DMS153 treated with DMSO at 0.1 percent for 48 hours (cell line): ENCODE measurements at regions not wholly inside any gene's neighbourhood (a gene's known extent, or its start where the extent isn't known, plus 50 kb on each side); places are given as distances from the start of the nearest gene placed in this dataset.
"Not testable (repeated sequence)": the region's sequence is repeated elsewhere in the genome, so short reads cannot be mapped to it uniquely, and the experiment has no call there.

Source experiments
- DNase-seq: peaks from one replicate; lab custom pipeline; 2025; ENCODE audit not compliant: unreplicated experiment; lab: John Stamatoyannopoulos, UW

- DNase-seq = peak; percentile 26
Measured at GRCh38 chr6:120378582-120379220, 955.6 kb downstream of the TBC1D32 start.

DNA sequence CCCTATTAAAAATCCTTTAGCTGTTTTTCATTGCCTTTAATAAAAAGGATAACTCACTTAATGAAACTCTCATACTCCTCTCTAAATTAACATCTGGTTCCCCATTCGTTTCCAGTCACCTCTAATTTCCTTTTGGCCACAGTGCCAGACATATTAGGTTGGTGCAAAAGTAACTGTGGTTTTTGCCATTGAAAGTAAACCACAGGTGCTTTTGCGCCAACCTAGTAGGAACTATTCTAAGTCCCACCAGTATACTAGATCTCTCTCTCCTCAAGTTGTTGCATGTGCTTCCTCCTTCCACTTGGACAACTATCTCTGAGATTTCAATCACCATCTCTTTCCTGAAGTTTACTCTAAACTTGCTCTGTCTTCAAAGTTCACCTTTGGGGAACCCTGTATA, 961.1 kb downstream of the TBC1D32 start:
- no peak for DNase-seq

GRCh38 chr6:120363429-120363828, 970.9 kb downstream of the TBC1D32 start:
- no peak for DNase-seq

- not testable (repeated sequence) for DNase-seq
Measured at GRCh38 chr6:120358535-120358934, 975.7 kb downstream of the TBC1D32 start.

- no peak for DNase-seq
Measured at GRCh38 chr6:120357447-120357846, 976.8 kb downstream of the TBC1D32 start.

- no peak for DNase-seq
Measured at GRCh38 chr6:120355822-120356221, 978.5 kb downstream of the TBC1D32 start.

GRCh38 chr6:120354452-120355098, 979.7 kb downstream of the TBC1D32 start:
- DNase-seq = no peak

GRCh38 chr6:120352491-120352890, 981.8 kb downstream of the TBC1D32 start:
- no peak for DNase-seq

DNA sequence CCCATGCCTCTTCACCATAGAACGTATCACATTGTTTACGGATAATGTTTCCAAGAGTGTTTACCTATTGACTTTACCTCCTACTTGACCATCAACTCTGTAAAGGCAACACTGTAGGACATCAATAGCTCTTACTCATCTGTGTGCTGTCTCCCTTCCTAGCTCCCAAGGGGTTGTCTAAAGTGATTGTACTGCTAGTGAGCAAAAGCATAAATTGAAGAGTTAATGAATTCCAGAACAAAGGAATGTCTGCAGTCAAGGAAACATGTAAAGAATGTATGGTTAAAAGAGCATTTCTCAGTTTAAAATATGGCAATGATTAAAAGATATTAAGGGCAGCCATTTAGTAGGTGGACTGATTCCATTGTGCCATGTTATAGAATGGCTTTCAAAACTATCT, 985.4 kb downstream of the TBC1D32 start:
- DNase-seq = no peak

DNA sequence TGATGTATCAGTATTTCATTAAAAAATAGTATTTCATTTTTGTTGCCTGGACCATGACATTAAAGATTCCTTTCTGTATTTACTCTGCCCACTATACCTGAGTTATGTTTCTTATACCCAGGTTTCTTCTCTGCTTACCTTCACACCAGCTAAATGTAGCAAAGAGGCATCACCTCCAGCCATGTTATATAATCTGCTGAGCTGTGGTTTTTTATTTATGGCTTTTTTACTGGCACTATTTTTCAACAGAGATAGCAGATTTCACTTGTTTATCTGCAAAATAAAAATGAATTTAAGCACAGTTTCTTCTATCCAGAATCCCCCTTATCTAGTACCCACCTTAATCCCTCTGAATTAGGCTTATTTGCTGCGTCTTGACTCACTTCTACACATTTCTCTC, 979.0 kb upstream of the MAN1A1 start:
- no peak for DNase-seq

GRCh38 chr6:120320481-120321162, 971.1 kb upstream of the MAN1A1 start:
- no peak for DNase-seq

DNA sequence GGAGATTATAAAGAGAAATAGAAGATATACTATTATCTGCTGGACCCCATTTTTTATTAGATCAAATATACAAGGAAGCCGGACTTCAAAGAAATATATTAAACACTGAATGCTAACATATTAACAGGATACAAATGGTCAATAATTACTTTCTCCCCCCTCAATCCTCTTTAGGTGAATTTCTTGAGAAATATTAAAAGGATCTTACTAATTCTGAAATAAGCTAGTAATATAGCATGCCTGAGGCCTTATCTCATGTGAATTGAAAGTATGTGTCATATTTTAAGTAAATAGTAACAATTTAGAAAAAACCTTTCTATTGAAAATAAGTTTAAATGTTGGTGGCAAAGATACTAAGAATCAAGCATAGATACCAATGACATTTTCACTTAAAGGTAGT, 954.7 kb upstream of the MAN1A1 start:
- DNase-seq = no peak

- DNase-seq = no peak
Measured at GRCh38 chr6:120303527-120303926, 954.0 kb upstream of the MAN1A1 start.

- DNase-seq = no peak
Measured at GRCh38 chr6:120302041-120302440, 952.5 kb upstream of the MAN1A1 start.

GRCh38 chr6:120290964-120291363, 941.4 kb upstream of the MAN1A1 start:
- no peak for DNase-seq

DNA sequence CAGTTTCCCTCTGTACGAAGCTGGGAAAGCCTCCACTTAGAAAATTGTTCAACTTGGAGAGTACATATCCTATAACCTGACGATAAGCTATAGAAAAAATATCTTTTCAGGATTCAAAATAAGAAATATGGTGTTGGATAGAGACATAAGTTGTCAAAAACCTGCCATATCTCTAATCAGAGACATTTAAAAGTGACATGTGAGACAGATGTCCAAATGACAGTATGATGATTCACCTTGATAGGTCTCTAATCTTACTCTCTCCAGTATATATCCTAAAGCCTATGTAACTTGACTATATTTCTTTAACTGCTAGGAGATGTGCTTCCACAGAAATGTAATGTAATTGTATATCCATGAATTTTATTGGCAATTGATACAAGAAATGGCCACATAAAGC, 932.4 kb upstream of the MAN1A1 start:
- DNase-seq = no peak

DNA sequence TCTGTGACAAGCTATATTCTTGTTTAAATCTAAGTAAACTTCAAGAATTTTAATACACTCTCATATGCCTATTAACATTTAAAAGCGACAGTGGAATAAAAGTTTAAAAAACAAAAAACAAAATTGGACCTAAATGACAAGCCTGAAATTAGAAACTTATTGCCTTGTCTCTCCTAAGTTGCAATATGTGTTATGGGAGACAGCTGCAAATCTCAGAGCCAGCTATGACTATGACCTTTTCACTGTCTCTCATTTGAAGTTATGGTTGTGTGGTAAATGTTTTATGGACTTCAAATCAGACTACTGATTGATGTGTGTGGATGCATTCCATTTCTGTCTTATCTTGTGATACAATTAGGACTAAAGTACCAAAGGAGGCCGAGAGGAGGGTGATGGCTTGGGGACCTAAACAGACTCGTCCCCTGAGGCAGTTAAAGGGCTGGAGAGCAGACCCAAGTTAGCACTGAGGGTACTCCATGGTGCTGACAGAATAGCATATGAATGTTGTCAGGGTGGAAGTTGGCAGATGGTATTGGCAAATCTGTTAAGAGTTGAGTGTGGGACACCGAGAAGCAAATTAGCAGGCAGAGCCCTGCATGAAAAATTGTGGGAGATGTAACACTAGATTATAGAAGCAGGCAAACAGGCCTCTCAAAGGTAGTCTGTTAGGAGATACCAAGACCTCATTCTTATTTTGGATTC, 930.1 kb upstream of the MAN1A1 start:
- no peak for DNase-seq

DNA sequence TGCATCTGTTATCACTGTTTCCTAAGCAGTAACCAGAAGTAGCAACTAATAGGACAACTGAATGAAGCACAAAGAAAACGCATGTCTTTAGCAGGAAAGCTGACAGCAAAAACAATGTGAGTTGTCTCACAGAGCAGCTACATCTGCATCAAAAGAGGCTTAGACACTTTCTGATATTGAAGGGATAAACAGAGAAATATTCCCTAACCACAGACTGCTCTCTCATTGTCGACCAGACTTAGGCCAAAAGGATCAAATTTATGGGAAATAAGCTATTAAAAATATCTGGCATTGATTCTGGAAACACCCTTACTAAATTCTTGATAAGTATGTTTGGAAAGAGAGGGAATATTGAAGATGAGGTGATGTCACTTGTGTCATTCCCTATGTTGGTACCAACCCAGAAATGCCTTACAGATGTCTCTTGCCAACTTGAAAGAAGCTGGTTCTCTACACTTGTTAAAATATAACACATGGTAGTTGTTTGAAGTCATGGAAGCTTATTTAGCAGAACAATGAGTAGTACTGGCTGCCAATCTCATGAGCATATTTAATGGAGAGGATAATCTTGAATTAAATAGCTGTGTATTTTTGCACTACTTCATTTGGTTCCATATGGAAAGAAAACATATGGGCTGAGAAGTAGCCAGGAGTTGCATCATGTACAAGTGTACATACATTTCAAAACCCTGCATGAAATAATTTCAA, 929.3 kb upstream of the MAN1A1 start:
- DNase-seq = no peak

GRCh38 chr6:120274547-120274946, 925.0 kb upstream of the MAN1A1 start:
- no peak for DNase-seq

GRCh38 chr6:120273411-120273810, 923.9 kb upstream of the MAN1A1 start:
- no peak for DNase-seq

DNA sequence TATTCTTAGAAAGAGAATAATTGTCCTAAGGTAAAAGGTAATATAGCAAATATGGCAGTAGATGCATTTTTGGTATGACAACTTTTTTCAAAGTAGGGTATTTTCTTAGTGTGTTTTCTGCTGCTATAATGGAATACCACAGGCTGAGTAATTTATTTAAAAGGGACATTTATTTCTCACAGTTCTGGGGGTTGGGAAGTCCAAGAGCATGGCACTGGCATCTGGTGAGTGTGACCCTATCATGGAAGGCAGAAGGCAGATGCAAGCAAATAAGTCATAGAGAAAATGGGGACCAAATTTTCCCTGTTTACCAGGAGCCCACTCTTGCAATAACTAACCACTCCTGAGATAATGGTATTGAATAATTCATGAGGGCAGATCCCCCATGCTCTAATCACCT, 922.5 kb upstream of the MAN1A1 start:
- DNase-seq = no peak
